Islet of Langerhans (tissue), 1 donor: ENCODE measurements at regions not wholly inside any gene's neighbourhood (a gene's known extent, or its start where the extent isn't known, plus 50 kb on each side); places are given as distances from the start of the nearest gene placed in this dataset.
A peak's percentile ranks its signal among the peaks of the same experiment; 100 is the strongest.

Experiments used
- FAIRE-seq: peaks from one replicate; lab custom pipeline; 2011; peaks lifted over from hg19 to GRCh38; lab: Jason Lieb, UNC

GRCh38 chr12:91620992-91621391 lies 438.4 kb upstream of the DCN start:
- no peak for FAIRE-seq

- no peak for FAIRE-seq
Measured at GRCh38 chr12:91620422-91620821, 437.8 kb upstream of the DCN start.

GRCh38 chr12:91618281-91618680 lies 435.7 kb upstream of the DCN start:
- no peak for FAIRE-seq

GRCh38 chr12:91617818-91618217 lies 435.2 kb upstream of the DCN start:
- FAIRE-seq, result no peak

- no peak for FAIRE-seq
Measured at GRCh38 chr12:91616416-91616815, 433.8 kb upstream of the DCN start.

- FAIRE-seq, result no peak
Measured at GRCh38 chr12:91613223-91613779, 430.7 kb upstream of the DCN start.

- FAIRE-seq, result no peak
Measured at GRCh38 chr12:91610561-91610960, 427.9 kb upstream of the DCN start.

DNA sequence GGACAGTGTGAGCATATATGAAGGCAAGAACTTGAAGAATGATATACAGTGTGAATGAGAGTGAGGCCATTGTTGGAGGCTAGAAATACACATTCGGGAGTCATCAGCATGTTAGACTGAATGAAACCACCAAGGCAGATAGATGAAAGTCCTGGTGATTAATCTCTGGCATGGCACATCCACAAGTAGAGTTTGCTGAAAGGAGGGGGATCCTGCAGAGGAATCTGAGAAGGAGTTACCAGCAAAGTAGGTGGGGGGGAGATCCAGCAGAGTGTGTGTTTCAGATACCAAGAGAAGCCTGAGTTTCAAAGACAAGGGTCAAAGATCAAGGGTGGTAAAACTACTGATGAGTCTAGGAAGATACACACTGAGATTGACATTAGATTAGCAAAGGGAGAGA lies 426.7 kb upstream of the DCN start:
- FAIRE-seq, result no peak

DNA sequence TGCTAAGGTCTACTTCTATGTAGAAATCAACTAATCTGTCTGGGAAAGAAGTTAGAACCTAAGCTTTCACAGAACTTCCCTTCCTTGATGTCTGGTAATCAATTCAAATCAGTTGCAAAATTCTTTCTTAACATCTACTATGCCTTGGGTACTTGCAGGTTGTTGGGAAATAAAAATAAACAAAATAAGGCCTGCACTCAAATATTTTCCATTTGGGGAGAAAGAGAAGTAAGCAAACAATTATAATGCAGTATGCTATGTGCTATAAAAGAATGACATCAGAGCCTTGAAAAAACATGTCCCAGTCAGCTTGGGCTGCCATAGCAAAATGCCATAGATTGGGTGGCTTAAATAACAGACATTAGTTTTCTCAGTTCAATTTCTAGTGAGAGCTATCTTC lies 425.9 kb upstream of the DCN start:
- no peak for FAIRE-seq

DNA sequence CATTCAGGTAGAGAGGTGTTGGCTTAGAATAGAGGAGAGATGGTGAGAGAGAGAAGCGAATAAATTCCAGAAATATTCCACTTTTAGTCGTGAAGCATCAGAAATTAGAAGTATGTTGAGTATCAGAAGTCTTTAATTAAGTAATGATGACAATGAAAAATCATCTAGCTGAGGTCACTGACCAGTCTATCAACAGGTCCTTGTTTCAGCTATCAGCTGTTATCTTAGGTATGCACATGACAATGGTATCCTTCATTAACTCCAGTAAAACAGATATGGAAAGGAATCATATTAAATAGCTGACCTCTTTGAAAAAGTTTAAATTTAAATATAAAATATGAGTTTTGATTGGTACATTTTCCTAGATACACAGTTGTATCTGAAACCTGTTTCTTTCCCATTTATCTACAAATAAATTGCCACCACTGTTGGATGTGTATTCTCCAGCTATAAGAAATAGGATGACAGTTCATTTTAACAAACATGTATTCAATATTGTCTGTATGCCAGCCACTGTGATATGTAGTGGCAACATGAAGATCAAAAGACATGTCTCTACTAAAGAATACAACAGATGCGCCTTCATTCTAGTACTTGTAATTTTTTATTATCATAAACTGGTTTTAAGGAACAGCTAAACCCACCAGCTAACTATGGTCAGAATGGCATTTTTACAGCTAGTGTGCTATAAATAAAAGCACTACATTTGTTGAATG lies 424.2 kb upstream of the DCN start:
- no peak for FAIRE-seq

DNA sequence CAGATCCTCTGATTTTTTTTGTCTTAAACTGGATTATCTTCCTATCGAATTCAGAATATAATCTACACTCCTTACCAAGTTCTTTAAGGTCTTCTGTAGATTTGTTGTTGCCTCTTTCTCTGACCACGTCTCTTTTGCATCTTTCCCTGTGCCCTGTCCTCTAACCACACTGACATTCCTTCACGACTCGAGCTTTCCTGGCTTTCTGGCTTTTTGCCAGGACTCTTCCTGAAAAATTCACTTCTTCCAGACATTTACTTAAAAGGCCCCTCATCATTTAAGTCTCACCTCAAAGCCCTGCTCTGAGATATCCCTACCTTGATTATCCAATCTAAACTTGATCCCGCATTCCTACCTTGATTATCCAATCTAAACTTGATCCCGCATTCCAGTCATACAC lies 422.3 kb upstream of the DCN start:
- FAIRE-seq, result no peak

DNA sequence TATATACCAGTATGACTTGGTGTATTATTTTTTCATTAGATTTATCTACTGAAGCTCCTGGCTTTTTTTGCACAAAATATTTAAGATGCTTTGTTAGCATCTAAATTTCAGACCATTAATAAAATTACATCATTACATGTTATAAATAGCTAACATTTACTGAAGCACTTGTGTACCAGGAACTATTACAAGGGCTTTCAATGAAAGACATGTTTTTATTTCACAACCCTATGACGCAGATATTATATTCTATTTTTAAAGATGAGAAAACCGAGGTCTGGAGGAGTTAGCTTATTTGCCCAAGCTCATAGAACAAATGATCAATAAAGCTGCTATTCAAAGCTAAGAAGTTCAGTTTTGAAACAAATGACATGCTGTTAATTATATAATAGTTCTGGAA lies 420.4 kb upstream of the DCN start:
- peak; percentile 96 for FAIRE-seq

GRCh38 chr12:91601054-91601453 lies 418.4 kb upstream of the DCN start:
- FAIRE-seq, result no peak

DNA sequence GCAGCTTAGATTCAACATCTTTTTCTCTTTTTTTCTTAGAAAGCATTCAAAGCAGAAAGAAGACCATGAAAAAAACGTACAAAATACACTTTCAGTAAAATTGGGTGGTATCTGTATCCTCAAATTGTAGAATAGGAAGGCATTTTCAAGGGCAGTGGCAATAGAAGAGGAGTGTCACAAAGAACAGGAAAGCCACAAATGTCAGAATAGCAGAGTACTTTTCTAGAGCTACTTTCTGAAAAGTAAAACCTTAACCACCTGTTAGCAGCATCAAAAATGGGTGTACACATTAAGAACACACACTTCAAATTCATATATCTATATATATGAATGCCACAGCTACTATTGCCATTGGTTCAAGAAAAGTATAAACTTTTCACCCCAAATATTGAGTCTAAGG lies 412.1 kb upstream of the DCN start:
- no peak for FAIRE-seq

GRCh38 chr12:91591639-91591987 lies 409.0 kb upstream of the DCN start:
- peak; percentile 38 for FAIRE-seq

GRCh38 chr12:91590966-91591638 lies 408.5 kb upstream of the DCN start:
- FAIRE-seq, result no peak

DNA sequence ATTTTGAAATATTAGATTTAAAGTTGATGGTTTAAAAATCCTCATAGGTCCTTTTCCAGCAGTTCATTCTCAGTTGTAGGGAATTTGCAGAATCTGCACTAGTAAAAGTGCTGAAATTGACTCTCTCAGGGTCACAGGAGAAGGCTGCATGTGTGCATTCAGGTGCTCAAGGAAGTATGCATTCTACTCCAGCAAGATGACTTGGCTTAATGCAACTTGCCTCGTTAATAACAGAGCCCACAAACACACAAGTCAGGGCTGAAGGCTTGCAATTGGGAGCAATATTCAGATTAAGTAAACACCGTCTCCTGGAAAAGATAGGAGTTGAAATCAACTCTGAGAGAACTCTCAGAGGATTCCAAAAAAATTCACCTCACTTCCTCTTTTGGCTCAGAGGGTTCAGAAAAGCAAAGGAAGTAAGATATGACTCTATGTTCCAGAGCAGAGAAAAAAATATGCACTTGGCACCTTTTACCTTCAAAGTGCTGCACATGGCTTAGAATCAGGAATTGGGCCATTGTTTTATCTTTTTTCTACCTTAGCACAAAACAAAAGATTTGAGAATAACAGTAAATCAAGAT lies 406.3 kb upstream of the DCN start:
- no peak for FAIRE-seq

DNA sequence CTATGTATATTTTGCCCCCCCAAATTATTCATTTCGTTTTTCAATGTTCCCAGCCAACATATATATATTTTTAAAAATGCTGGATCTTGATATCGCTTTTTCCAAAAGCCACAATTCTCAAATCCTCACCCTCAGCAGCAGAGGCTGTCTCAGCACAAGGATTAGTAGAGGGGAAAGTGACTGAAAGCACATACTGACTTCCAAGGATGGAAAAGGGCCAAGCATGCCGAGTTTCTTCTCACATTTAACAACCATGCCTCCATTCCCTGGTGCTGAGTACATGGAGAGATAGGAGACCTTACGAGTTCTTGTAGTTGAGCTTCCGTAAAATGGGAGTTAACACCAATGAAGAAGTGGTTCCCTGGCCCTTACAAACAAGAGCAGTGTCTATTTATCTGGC lies 403.4 kb upstream of the DCN start:
- no peak for FAIRE-seq

GRCh38 chr12:91582811-91583210 lies 400.2 kb upstream of the DCN start:
- no peak for FAIRE-seq

- FAIRE-seq, result no peak
Measured at GRCh38 chr12:91579516-91580263, 397.1 kb upstream of the DCN start.

- FAIRE-seq, result peak; percentile 100
Measured at GRCh38 chr12:91577586-91578539, 395.2 kb upstream of the DCN start.

DNA sequence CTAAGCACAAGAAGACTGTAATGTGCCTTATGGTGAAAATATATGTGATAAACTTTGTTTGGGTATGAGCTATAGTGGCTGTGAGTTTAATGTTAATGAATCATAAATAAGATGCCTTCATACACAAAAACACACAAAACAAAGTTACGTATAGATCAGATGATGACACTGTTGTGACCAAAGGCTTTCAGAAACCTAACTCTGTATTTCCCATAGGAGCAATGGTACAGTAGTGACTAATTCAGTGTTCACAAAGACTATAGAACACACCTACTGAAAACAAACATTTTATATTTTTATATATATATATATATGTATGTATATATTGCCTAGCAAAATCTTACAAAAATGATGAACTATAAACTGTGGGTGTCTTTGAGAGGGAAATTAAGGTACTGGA lies 393.8 kb upstream of the DCN start:
- FAIRE-seq, result no peak
